Tibial nerve (tissue), 3 donors: ENCODE measurements at regions not wholly inside any gene's neighbourhood (a gene's known extent, or its start where the extent isn't known, plus 50 kb on each side); places are given as distances from the start of the nearest gene placed in this dataset.

ENCODE experiments used
- CTCF ChIP-seq, 5 experiments: fragments of 200-600 bp in 3 of 5; fragments of 450-650 bp in 2 of 5; sonication (generic) in 3 of 5; IDR thresholded peaks; one replicate each; pipeline ENCODE4 v1.5.1; 2016 to 2019; ENCODE audit warnings: antibody characterized with exemption in 5 of 5, mild to moderate bottlenecking in 3 of 5, moderate library complexity in 2 of 5
- POLR2A ChIP-seq, 2 donors: fragments of 450-650 bp; IDR thresholded peaks; one replicate each; pipeline ENCODE4 v1.6.1; 2017; ENCODE audit warnings: antibody characterized with exemption in 2 of 2, mild to moderate bottlenecking in 2 of 2, moderate library complexity in 2 of 2

- no peak for TF ChIP-seq CTCF (IDR thresholded peaks at IDR 0.05)
- TF ChIP-seq POLR2A (IDR thresholded peaks at IDR 0.05) = no peak
Observed at GRCh38 chr18:14908541-14908940, 160.6 kb downstream of the ANKRD30B start.
